HG03342 (cell line): ENCODE measurements at regions not wholly inside any gene's neighbourhood (a gene's known extent, or its start where the extent isn't known, plus 50 kb on each side); places are given as distances from the start of the nearest gene placed in this dataset.
A peak's percentile ranks its signal among the peaks of the same experiment; 100 is the strongest.

Source experiments
- ATAC-seq: cut with Tn5 transposase; IDR thresholded peaks from one replicate; pipeline ENCODE4 v1.9.1; 2021; ENCODE audit warnings: mild to moderate bottlenecking, moderate library complexity; ENCODE audit not compliant: unreplicated experiment

GRCh38 chr20:22652681-22653588, 68.6 kb upstream of the FOXA2 start:
- no peak for ATAC-seq

GRCh38 chr20:22653658-22654642, 69.6 kb upstream of the FOXA2 start:
- no peak for ATAC-seq

- no peak for ATAC-seq
These were observed 79.2 kb upstream of the FOXA2 start for GRCh38 chr20:22663528-22664025.

- no peak for ATAC-seq
These were observed 82.8 kb upstream of the FOXA2 start for GRCh38 chr20:22667198-22667597.

- no peak for ATAC-seq
These were observed 87.8 kb upstream of the FOXA2 start for GRCh38 chr20:22672191-22672590.

- ATAC-seq = no peak
These were observed 89.1 kb upstream of the FOXA2 start for GRCh38 chr20:22673467-22673866.

GRCh38 chr20:22675341-22675740, 91.0 kb upstream of the FOXA2 start:
- no peak for ATAC-seq

GRCh38 chr20:22678678-22679077, 94.3 kb upstream of the FOXA2 start:
- ATAC-seq = no peak

GRCh38 chr20:22679197-22679596, 94.8 kb upstream of the FOXA2 start:
- no peak for ATAC-seq

- ATAC-seq = no peak
These were observed 95.8 kb upstream of the FOXA2 start for GRCh38 chr20:22680031-22680740.

GRCh38 chr20:22681591-22682248, 97.3 kb upstream of the FOXA2 start:
- ATAC-seq = no peak

- ATAC-seq = no peak
These were observed 98.0 kb upstream of the FOXA2 start for GRCh38 chr20:22682381-22682780.

GRCh38 chr20:22684072-22684762, 99.8 kb upstream of the FOXA2 start:
- peak; percentile 86 for ATAC-seq

- ATAC-seq = no peak
These were observed 100.5 kb upstream of the FOXA2 start for GRCh38 chr20:22684763-22685443.

- ATAC-seq = no peak
These were observed 101.7 kb upstream of the FOXA2 start for GRCh38 chr20:22686097-22686496.

GRCh38 chr20:22687676-22688349, 103.4 kb upstream of the FOXA2 start:
- ATAC-seq = no peak

GRCh38 chr20:22688485-22688884, 104.1 kb upstream of the FOXA2 start:
- ATAC-seq = no peak

- ATAC-seq = no peak
These were observed 104.9 kb upstream of the FOXA2 start for GRCh38 chr20:22689266-22689665.

- ATAC-seq = no peak
These were observed 105.6 kb upstream of the FOXA2 start for GRCh38 chr20:22690000-22690399.
